Kidney (tissue), 13 donors: ENCODE measurements at regions not wholly inside any gene's neighbourhood (a gene's known extent, or its start where the extent isn't known, plus 50 kb on each side); places are given as distances from the start of the nearest gene placed in this dataset.
"Not testable (repeated sequence)": the region's sequence is repeated elsewhere in the genome, so short reads cannot be mapped to it uniquely, and the experiment has no call there.

ENCODE experiments used
- DNase-seq, 5 donors: peaks; one replicate each; pipeline ENCODE4 v3.0.0-alpha.2; 2013 to 2020
- FAIRE-seq: peaks from 2 replicates; lab custom pipeline; 2012; peaks lifted over from hg19 to GRCh38; lab: Jason Lieb, UNC
- H3K27ac ChIP-seq, 2 donors: one replicate each; pipeline ENCODE4 v1.7.0; 2013; ENCODE audit warnings: low read depth in 2 of 2, low read length in 2 of 2, inconsistent platforms in 1 of 2
- H3K27me3 ChIP-seq: one replicate; pipeline ENCODE4 v1.7.1; 2013; ENCODE audit warnings: low read length, inconsistent platforms; ENCODE audit not compliant: control insufficient read depth, insufficient read depth
- H3K36me3 ChIP-seq, 3 donors: one replicate each; pipeline versions ENCODE4 v1.7.0 to v1.7.1; 2013; ENCODE audit warnings: low read length in 3 of 3, control low read depth in 1 of 3, inconsistent platforms in 1 of 3; ENCODE audit not compliant: insufficient read depth in 3 of 3, control insufficient read depth in 2 of 3
- H3K4me1 ChIP-seq, 3 donors: one replicate each; pipeline versions ENCODE4 v1.7.0 to v1.7.1; 2013; ENCODE audit warnings: low read length in 3 of 3, inconsistent platforms in 1 of 3, low read depth in 1 of 3; ENCODE audit not compliant: control insufficient read depth in 2 of 3, insufficient read depth in 2 of 3
- H3K4me3 ChIP-seq, 3 donors: one replicate each; pipeline versions ENCODE4 v1.7.0 to v1.8.1; 2013; ENCODE audit warnings: low read length in 3 of 3, control low read depth in 1 of 3, inconsistent platforms in 1 of 3
- H3K9ac ChIP-seq, 3 donors: one replicate each; pipeline versions ENCODE4 v1.7.0 to v1.7.1; 2013; ENCODE audit warnings: low read length in 3 of 3, control low read depth in 1 of 3, inconsistent platforms in 1 of 3
- H3K9me3 ChIP-seq, 3 donors: one replicate each; pipeline versions ENCODE4 v1.7.0 to v1.7.1; 2013; ENCODE audit warnings: low read length in 3 of 3, control low read depth in 1 of 3, inconsistent platforms in 1 of 3; ENCODE audit not compliant: control insufficient read depth in 2 of 3, insufficient read depth in 1 of 3
- CTCF ChIP-seq: IDR thresholded peaks from 3 replicates; pipeline ENCODE4 v1.5.1; 2012; ENCODE audit warnings: mild to moderate bottlenecking, moderate library complexity, borderline replicate concordance; ENCODE audit not compliant: insufficient read depth; ENCODE audit errors: extremely low read depth
- intact Hi-C: fragments of 100-400 bp; cut with DNase I; formaldehyde crosslinking; loops from one replicate; pipeline ENCODE4 v1.11.1; 2022
- donor health status: control.
- donor health status: control.
- donor health status: control.
- donor health status: control.
- donor health status: control.
- donor health status: DM: yes; HTN: yes; CAD: no.
- donor health status: Normal renal cell carcinoma (clear cell type).

GRCh38 chr10:86585037-86585929, 63.7 kb upstream of the WAPL start:
- Histone ChIP-seq H3K4me3 (no peak overlapping the region), H3K27me3 (no peaks in the 10 kb centered on the region), H3K9me3 (no peaks in the 10 kb centered on the region), H3K9ac (no peak overlapping the region), H3K36me3 (no peaks in the 10 kb centered on the region), H3K4me1 (peaks cover 0 to 7% (median 0%) of the 10 kb centered on the region in 3 donors), H3K27ac (no peak overlapping the region)
- TF ChIP-seq CTCF: peak; percentile 93
- DNase-seq: peak; percentile 68 to 86 (median 73)
- intact Hi-C loops: loop anchor here (5.0 kb wide), 1 partner anchor 188 kb away; no protein-coding TSS in a partner anchor
- FAIRE-seq: no peak

DNA sequence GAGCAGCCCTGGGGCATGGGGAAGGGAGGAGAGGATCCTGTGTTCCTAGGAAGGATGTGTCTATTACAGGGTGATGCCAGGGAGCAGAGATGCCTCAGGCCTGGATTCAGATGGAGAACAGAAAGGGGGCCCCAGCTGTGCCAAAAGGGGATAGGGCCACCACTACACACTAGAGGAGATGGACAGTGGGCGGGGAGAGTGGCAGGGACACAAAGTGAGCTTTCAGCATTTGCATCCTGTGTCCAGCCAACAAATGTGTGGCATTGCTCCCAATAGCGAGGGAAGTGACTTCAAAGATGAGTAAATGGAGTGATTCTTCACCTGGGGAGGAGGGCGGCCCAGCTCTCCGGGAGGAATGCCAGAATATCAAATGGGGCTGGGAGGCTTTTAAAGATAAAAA, 64.9 kb upstream of the WAPL start:
- DNase-seq (no peak), FAIRE-seq (no peak)
- Histone ChIP-seq H3K9me3 (no peaks in the 10 kb centered on the region), H3K4me1 (peaks cover 0 to 7% (median 0%) of the 10 kb centered on the region in 3 donors), H3K27me3 (no peaks in the 10 kb centered on the region), H3K4me3 (no peak overlapping the region), H3K27ac (no peak overlapping the region), H3K9ac (no peak overlapping the region), H3K36me3 (no peaks in the 10 kb centered on the region)
- TF ChIP-seq CTCF: no peak
- intact Hi-C loops: loop anchor here (5.0 kb wide), 1 partner anchor 189 kb away; no protein-coding TSS in a partner anchor

- H3K4me3 ChIP-seq, H3K9me3 ChIP-seq, H3K4me1 ChIP-seq, H3K27me3 ChIP-seq, FAIRE-seq, H3K36me3 ChIP-seq, H3K27ac ChIP-seq, DNase-seq, H3K9ac ChIP-seq: not testable (repeated sequence)
- intact Hi-C loops: loop anchor here (5.0 kb wide), 1 partner anchor 191 kb away; no protein-coding TSS in a partner anchor
Observed at GRCh38 chr10:86588781-86589180, 65.6 kb upstream of the OPN4 start.

DNA sequence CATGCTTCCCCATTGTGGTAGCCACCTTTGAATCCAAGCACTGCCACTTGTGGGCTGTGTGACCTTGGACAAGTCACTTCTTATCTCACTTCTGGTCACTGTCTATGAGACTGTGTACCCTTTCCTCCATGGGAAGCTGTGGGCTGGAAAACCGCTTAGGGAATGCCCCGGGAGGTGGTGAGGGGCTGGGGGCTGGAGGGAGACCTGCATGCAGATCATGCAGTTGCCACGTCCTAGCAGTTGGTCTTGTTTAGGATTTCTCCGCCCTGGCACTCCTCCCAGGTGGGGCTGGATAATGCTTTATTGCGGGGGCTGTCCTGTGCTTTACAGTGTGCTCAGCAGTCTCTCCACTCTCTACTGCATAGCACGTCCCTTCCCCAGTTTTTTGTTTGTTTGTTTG, 62.9 kb upstream of the OPN4 start:
- FAIRE-seq (no peak), DNase-seq (no peak)
- no peaks in the 10 kb centered on the region for H3K9me3 ChIP-seq
- H3K27me3 ChIP-seq: no peaks in the 10 kb centered on the region
- intact Hi-C loops: no loop called here
- no peak overlapping the region for H3K27ac ChIP-seq
- no peak for TF ChIP-seq CTCF
- H3K4me1 ChIP-seq: no peaks in the 10 kb centered on the region
- no peaks in the 10 kb centered on the region for H3K36me3 ChIP-seq
- no peak overlapping the region for H3K4me3 ChIP-seq
- no peak overlapping the region for H3K9ac ChIP-seq
